HUES6 (cell line): ENCODE measurements at regions not wholly inside any gene's neighbourhood (a gene's known extent, or its start where the extent isn't known, plus 50 kb on each side); places are given as distances from the start of the nearest gene placed in this dataset.

Source experiments
- H3K27ac ChIP-seq: 2 replicates; pipeline ENCODE4 v1.7.0; 2013; ENCODE audit warnings: low read depth, mild to moderate bottlenecking, low read length, inconsistent platforms
- H3K27me3 ChIP-seq: 2 replicates; pipeline ENCODE4 v1.6.1; 2013; ENCODE audit warnings: low read length; ENCODE audit not compliant: control insufficient read depth, insufficient read depth
- H3K36me3 ChIP-seq: 2 replicates; pipeline ENCODE4 v1.6.1; 2013; ENCODE audit warnings: low read length; ENCODE audit not compliant: control insufficient read depth, insufficient read depth
- H3K4me1 ChIP-seq: 2 replicates; pipeline ENCODE4 v1.6.1; 2013; ENCODE audit warnings: low read length; ENCODE audit not compliant: control insufficient read depth, insufficient read depth
- H3K4me3 ChIP-seq: 2 replicates; pipeline ENCODE4 v1.5.1; 2013; ENCODE audit warnings: low read depth, low read length
- H3K9ac ChIP-seq: one replicate; pipeline ENCODE4 v1.6.1; 2013; ENCODE audit warnings: mild to moderate bottlenecking, low read length
- H3K9me3 ChIP-seq: 2 replicates; pipeline ENCODE4 v1.6.1; 2013; ENCODE audit warnings: low read depth, low read length; ENCODE audit not compliant: control insufficient read depth, insufficient read depth

GRCh38 chr13:83618966-83619365 lies 263.3 kb downstream of the SLITRK1 start:
- Histone ChIP-seq H3K27ac (no peak overlapping the region), H3K9ac (no peak overlapping the region), H3K36me3 (no peaks in the 10 kb centered on the region)

GRCh38 chr13:83613524-83613923 lies 268.8 kb downstream of the SLITRK1 start:
- no peaks in the 10 kb centered on the region for H3K36me3 ChIP-seq
- no peaks in the 10 kb centered on the region for H3K4me1 ChIP-seq
- H3K27ac ChIP-seq, result no peak overlapping the region
- peaks cover 22% of the 10 kb centered on the region; the same call in 1 of the 2 replicates for H3K9me3 ChIP-seq
- H3K9ac ChIP-seq, result no peak overlapping the region
- no peaks in the 10 kb centered on the region for H3K27me3 ChIP-seq
- no peak overlapping the region for H3K4me3 ChIP-seq

More at GRCh38 chr13:83618966-83619365, 263.3 kb downstream of the SLITRK1 start:
- H3K4me1 ChIP-seq, result no peaks in the 10 kb centered on the region
- no peaks in the 10 kb centered on the region for H3K27me3 ChIP-seq
- H3K9me3 ChIP-seq, result no peaks in the 10 kb centered on the region
- H3K4me3 ChIP-seq, result no peak overlapping the region

GRCh38 chr13:83601539-83601938 lies 280.7 kb downstream of the SLITRK1 start:
- no peak overlapping the region for H3K27ac ChIP-seq
- no peak overlapping the region for H3K9ac ChIP-seq
- H3K36me3 ChIP-seq, result no peaks in the 10 kb centered on the region
- no peaks in the 10 kb centered on the region for H3K27me3 ChIP-seq
- H3K4me1 ChIP-seq, result no peaks in the 10 kb centered on the region
- no peak overlapping the region for H3K4me3 ChIP-seq
- H3K9me3 ChIP-seq, result no peaks in the 10 kb centered on the region

GRCh38 chr13:83592095-83592494 lies 290.2 kb downstream of the SLITRK1 start:
- H3K9ac ChIP-seq, result no peak overlapping the region
- H3K9me3 ChIP-seq, result no peaks in the 10 kb centered on the region
- no peak overlapping the region for H3K27ac ChIP-seq
- H3K36me3 ChIP-seq, result no peaks in the 10 kb centered on the region
- H3K4me1 ChIP-seq, result no peaks in the 10 kb centered on the region
- H3K4me3 ChIP-seq, result no peak overlapping the region
- H3K27me3 ChIP-seq, result no peaks in the 10 kb centered on the region

- H3K4me1 ChIP-seq, result no peaks in the 10 kb centered on the region
- H3K27me3 ChIP-seq, result no peaks in the 10 kb centered on the region
- H3K4me3 ChIP-seq, result no peak overlapping the region
- no peaks in the 10 kb centered on the region for H3K9me3 ChIP-seq
- H3K27ac ChIP-seq, result no peak overlapping the region
- H3K9ac ChIP-seq, result no peak overlapping the region
- H3K36me3 ChIP-seq, result no peaks in the 10 kb centered on the region
These were observed 292.5 kb downstream of the SLITRK1 start for GRCh38 chr13:83589814-83590213.

- Histone ChIP-seq H3K27ac (no peak overlapping the region), H3K36me3 (no peaks in the 10 kb centered on the region), H3K27me3 (no peaks in the 10 kb centered on the region), H3K9ac (no peak overlapping the region), H3K4me3 (no peak overlapping the region), H3K4me1 (no peaks in the 10 kb centered on the region), H3K9me3 (no peaks in the 10 kb centered on the region)
These were observed 305.1 kb downstream of the SLITRK1 start for GRCh38 chr13:83577183-83577582.

GRCh38 chr13:83568019-83568418 lies 314.3 kb downstream of the SLITRK1 start:
- no peaks in the 10 kb centered on the region for H3K27me3 ChIP-seq

GRCh38 chr13:83563499-83563898 lies 318.8 kb downstream of the SLITRK1 start:
- H3K4me1 ChIP-seq, result no peaks in the 10 kb centered on the region
- H3K27ac ChIP-seq, result no peak overlapping the region
- H3K36me3 ChIP-seq, result no peaks in the 10 kb centered on the region
- no peak overlapping the region for H3K4me3 ChIP-seq
- H3K9me3 ChIP-seq, result no peaks in the 10 kb centered on the region
- no peaks in the 10 kb centered on the region for H3K27me3 ChIP-seq
- no peak overlapping the region for H3K9ac ChIP-seq

More at GRCh38 chr13:83568019-83568418, 314.3 kb downstream of the SLITRK1 start:
- Histone ChIP-seq H3K4me3 (no peak overlapping the region), H3K4me1 (no peaks in the 10 kb centered on the region), H3K27ac (no peak overlapping the region), H3K9ac (no peak overlapping the region), H3K36me3 (no peaks in the 10 kb centered on the region), H3K9me3 (no peaks in the 10 kb centered on the region)

- Histone ChIP-seq H3K27me3 (no peaks in the 10 kb centered on the region), H3K4me1 (no peaks in the 10 kb centered on the region), H3K4me3 (no peak overlapping the region), H3K27ac (no peak overlapping the region), H3K9me3 (no peaks in the 10 kb centered on the region), H3K36me3 (no peaks in the 10 kb centered on the region), H3K9ac (no peak overlapping the region)
These were observed 324.4 kb downstream of the SLITRK1 start for GRCh38 chr13:83557845-83558244.

GRCh38 chr13:83549671-83550070 lies 332.6 kb downstream of the SLITRK1 start:
- no peaks in the 10 kb centered on the region for H3K27me3 ChIP-seq
- H3K36me3 ChIP-seq, result no peaks in the 10 kb centered on the region
- H3K9ac ChIP-seq, result no peak overlapping the region
- H3K9me3 ChIP-seq, result no peaks in the 10 kb centered on the region
- no peaks in the 10 kb centered on the region; the same call in 1 of the 2 replicates for H3K4me1 ChIP-seq
- no peak overlapping the region for H3K27ac ChIP-seq
- no peak overlapping the region for H3K4me3 ChIP-seq

- Histone ChIP-seq H3K9me3 (no peaks in the 10 kb centered on the region), H3K9ac (no peak overlapping the region), H3K4me3 (no peak overlapping the region), H3K36me3 (no peaks in the 10 kb centered on the region), H3K27ac (no peak overlapping the region), H3K4me1 (no peaks in the 10 kb centered on the region; the same call in 1 of the 2 replicates), H3K27me3 (no peaks in the 10 kb centered on the region)
These were observed 335.2 kb downstream of the SLITRK1 start for GRCh38 chr13:83547043-83547442.

GRCh38 chr13:83546476-83546875 lies 335.8 kb downstream of the SLITRK1 start:
- no peaks in the 10 kb centered on the region for H3K9me3 ChIP-seq
- H3K9ac ChIP-seq, result no peak overlapping the region
- no peaks in the 10 kb centered on the region for H3K27me3 ChIP-seq
- no peak overlapping the region for H3K4me3 ChIP-seq
- H3K27ac ChIP-seq, result no peak overlapping the region
- no peaks in the 10 kb centered on the region for H3K36me3 ChIP-seq
- no peaks in the 10 kb centered on the region; the same call in 1 of the 2 replicates for H3K4me1 ChIP-seq
